ENCODE measurements at regions not wholly inside any gene's neighbourhood (a gene's known extent, or its start where the extent isn't known, plus 50 kb on each side); places are given as distances from the start of the nearest gene placed in this dataset.
A peak's percentile ranks its signal among the peaks of the same experiment; 100 is the strongest.

- Histone ChIP-seq H3K27ac (no peak overlapping the region), H3K4me1 (replicated peaks in 1 of 2) (no peaks in the 10 kb centered on the region), H3K36me3 (replicated peaks in 1 of 2) (no peaks in the 10 kb centered on the region), H3K4me3 (no peak overlapping the region), H3K27me3 (no peaks in the 10 kb centered on the region), H3K9me3 (replicated peaks in 1 of 3) (no peaks in the 10 kb centered on the region)
- intact Hi-C loops (cut with DNase I): no loop called here
- TF ChIP-seq POLR2A (IDR thresholded peaks at IDR 0.05) (no peak), CTCF (IDR thresholded peaks at IDR 0.05) (no peak)
- no peak for DNase-seq
- WGBS, 4 donors: 72 to 79% (median 75%) methylated on average over 5 of the region's 5 CpGs
Observed at GRCh38 chr6:78597966-78598365, 269.4 kb upstream of the IRAK1BP1 start.

DNA sequence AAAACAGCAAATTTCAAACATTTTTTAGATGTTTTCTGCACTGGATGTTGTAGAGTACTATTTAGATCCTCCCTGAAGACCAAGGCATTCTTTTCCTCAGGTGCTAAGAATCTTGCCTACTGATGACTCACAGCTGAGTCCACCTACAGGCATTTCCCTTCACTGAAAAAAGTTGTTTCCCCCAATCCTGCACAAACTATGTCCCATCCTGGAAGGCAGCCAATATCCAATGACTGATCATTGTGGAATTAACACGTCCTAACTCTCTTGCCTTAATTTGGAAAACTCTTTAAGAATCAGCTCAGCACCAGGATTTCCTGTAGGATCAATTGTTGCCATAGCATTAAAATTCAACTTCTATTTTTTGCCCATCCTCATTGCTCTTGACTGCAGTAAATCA lies 268.4 kb upstream of the IRAK1BP1 start:
- no peaks in the 10 kb centered on the region for H3K4me1 ChIP-seq (replicated peaks in 1 of 2)
- DNase-seq: no peak
- H3K27me3 ChIP-seq: no peaks in the 10 kb centered on the region
- H3K4me3 ChIP-seq: no peak overlapping the region
- intact Hi-C loops (cut with DNase I): no loop called here
- WGBS, 4 donors: 23 to 41% (median 40%) methylated on average over 1 of the region's 1 CpG
- H3K27ac ChIP-seq: no peak overlapping the region
- H3K36me3 ChIP-seq (replicated peaks in 1 of 2): no peaks in the 10 kb centered on the region
- TF ChIP-seq CTCF (IDR thresholded peaks at IDR 0.05): no peak
- no peak for TF ChIP-seq POLR2A (IDR thresholded peaks at IDR 0.05)
- no peaks in the 10 kb centered on the region for H3K9me3 ChIP-seq (replicated peaks in 1 of 3)

GRCh38 chr6:78599526-78599925 lies 267.8 kb upstream of the IRAK1BP1 start:
- no peak for DNase-seq
- intact Hi-C loops (cut with DNase I): no loop called here
- no peak overlapping the region for H3K27ac ChIP-seq
- no peaks in the 10 kb centered on the region for H3K27me3 ChIP-seq
- TF ChIP-seq POLR2A (IDR thresholded peaks at IDR 0.05): no peak
- no peak for TF ChIP-seq CTCF (IDR thresholded peaks at IDR 0.05)
- 82 to 95% (median 86%) methylated on average over 2 of the region's 2 CpGs for WGBS, 4 donors
- H3K9me3 ChIP-seq (replicated peaks in 1 of 3): no peaks in the 10 kb centered on the region
- H3K4me3 ChIP-seq: no peak overlapping the region
- H3K36me3 ChIP-seq (replicated peaks in 1 of 2): no peaks in the 10 kb centered on the region
- no peaks in the 10 kb centered on the region for H3K4me1 ChIP-seq (replicated peaks in 1 of 2)

DNA sequence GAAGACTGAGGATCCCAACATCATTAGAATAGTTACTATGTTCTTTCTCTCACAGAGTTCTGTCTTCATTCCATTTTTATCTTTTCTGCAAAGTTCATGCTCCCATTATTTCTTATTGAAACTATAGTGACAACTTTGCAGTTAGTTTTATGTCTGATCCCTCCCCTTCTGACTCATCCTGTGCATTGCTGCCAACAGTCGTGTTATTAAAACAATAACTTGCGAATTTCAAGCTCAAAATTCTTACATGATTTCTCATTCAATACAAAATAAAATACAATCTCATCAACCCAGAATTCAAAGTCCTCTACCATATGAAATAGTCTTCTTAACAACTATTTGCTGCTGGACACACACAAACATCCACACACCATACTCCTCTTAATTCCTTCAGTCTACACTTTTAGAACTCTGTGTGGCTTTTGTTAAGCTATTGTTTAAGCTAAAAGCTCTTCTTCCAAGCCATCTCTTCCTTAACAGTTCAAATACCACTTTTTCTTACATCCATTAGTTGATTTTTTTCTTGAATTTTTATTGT lies 261.4 kb upstream of the IRAK1BP1 start:
- H3K4me3 ChIP-seq: no peak overlapping the region
- no peak overlapping the region for H3K27ac ChIP-seq
- H3K9me3 ChIP-seq (replicated peaks in 1 of 3): no peaks in the 10 kb centered on the region
- no peaks in the 10 kb centered on the region for H3K36me3 ChIP-seq (replicated peaks in 1 of 2)
- DNase-seq: peak in 3 of 7 donors; percentile 18 to 44 (median 26)
- no peak for TF ChIP-seq CTCF (IDR thresholded peaks at IDR 0.05)
- H3K27me3 ChIP-seq: no peaks in the 10 kb centered on the region
- no peaks in the 10 kb centered on the region for H3K4me1 ChIP-seq (replicated peaks in 1 of 2)
- intact Hi-C loops (cut with DNase I): no loop called here
- 10 to 26% (median 20%) methylated on average over 2 of the region's 2 CpGs for WGBS, 4 donors

Measured in adrenal gland (tissue), 9 donors.